CD4-positive, alpha-beta T cell treated with Interleukin-17A for 1 hour (primary cell): ENCODE measurements at regions not wholly inside any gene's neighbourhood (a gene's known extent, or its start where the extent isn't known, plus 50 kb on each side); places are given as distances from the start of the nearest gene placed in this dataset.
"Not testable (repeated sequence)": the region's sequence is repeated elsewhere in the genome, so short reads cannot be mapped to it uniquely, and the experiment has no call there.

ENCODE experiments used
- DNase-seq: peaks from one replicate; pipeline ENCODE4 v3.0.0-alpha.2; 2020

GRCh38 chr1:187038784-187039183 lies 210.0 kb downstream of the PLA2G4A start:
- no peak for DNase-seq

- DNase-seq = no peak
These were observed 212.4 kb downstream of the PLA2G4A start for GRCh38 chr1:187041104-187041503.

GRCh38 chr1:187042538-187042937 lies 213.8 kb downstream of the PLA2G4A start:
- DNase-seq = no peak

- DNase-seq = not testable (repeated sequence)
These were observed 214.7 kb downstream of the PLA2G4A start for GRCh38 chr1:187043433-187043832.

- no peak for DNase-seq
These were observed 215.7 kb downstream of the PLA2G4A start for GRCh38 chr1:187044411-187044810.

GRCh38 chr1:187045371-187045770 lies 216.6 kb downstream of the PLA2G4A start:
- DNase-seq = no peak

- DNase-seq = no peak
These were observed 217.5 kb downstream of the PLA2G4A start for GRCh38 chr1:187046293-187046692.

- no peak for DNase-seq
These were observed 218.5 kb downstream of the PLA2G4A start for GRCh38 chr1:187047298-187047697.

GRCh38 chr1:187051618-187052232 lies 223.0 kb downstream of the PLA2G4A start:
- peak; percentile 38 for DNase-seq

- no peak for DNase-seq
These were observed 225.1 kb downstream of the PLA2G4A start for GRCh38 chr1:187053876-187054275.

- DNase-seq = no peak
These were observed 226.4 kb downstream of the PLA2G4A start for GRCh38 chr1:187054862-187055757.

- no peak for DNase-seq
These were observed 234.5 kb downstream of the PLA2G4A start for GRCh38 chr1:187063271-187063670.

GRCh38 chr1:187067160-187067559 lies 238.4 kb downstream of the PLA2G4A start:
- DNase-seq = no peak

- no peak for DNase-seq
These were observed 241.3 kb downstream of the PLA2G4A start for GRCh38 chr1:187070076-187070475.

- peak; percentile 46 for DNase-seq
These were observed 243.7 kb downstream of the PLA2G4A start for GRCh38 chr1:187072262-187073034.

GRCh38 chr1:187073035-187073560 lies 244.3 kb downstream of the PLA2G4A start:
- DNase-seq = peak; percentile 42

- DNase-seq = not testable (repeated sequence)
These were observed 245.0 kb downstream of the PLA2G4A start for GRCh38 chr1:187073634-187074245.

GRCh38 chr1:187074445-187075048 lies 245.8 kb downstream of the PLA2G4A start:
- no peak for DNase-seq

GRCh38 chr1:187076922-187077321 lies 248.2 kb downstream of the PLA2G4A start:
- DNase-seq = no peak

GRCh38 chr1:187078321-187078720 lies 249.6 kb downstream of the PLA2G4A start:
- DNase-seq = no peak

GRCh38 chr1:187078916-187079315 lies 250.2 kb downstream of the PLA2G4A start:
- no peak for DNase-seq

GRCh38 chr1:187079330-187079729 lies 250.6 kb downstream of the PLA2G4A start:
- DNase-seq = no peak
